LHCN-M2 (cell line): ENCODE measurements at regions not wholly inside any gene's neighbourhood (a gene's known extent, or its start where the extent isn't known, plus 50 kb on each side); places are given as distances from the start of the nearest gene placed in this dataset.

Experiments
- DNase-seq: peaks from one replicate; pipeline ENCODE4 v3.0.0-alpha.2; 2012; ENCODE audit warnings: low read depth

GRCh38 chr1:17970757-17971156 lies 136.8 kb upstream of the IGSF21 start:
- DNase-seq = no peak

- DNase-seq = no peak
Observed at GRCh38 chr1:17973694-17974093, 133.9 kb upstream of the IGSF21 start.

- no peak for DNase-seq
Observed at GRCh38 chr1:17976854-17977253, 130.7 kb upstream of the IGSF21 start.

GRCh38 chr1:17978016-17978415 lies 129.6 kb upstream of the IGSF21 start:
- DNase-seq = no peak

- DNase-seq = no peak
Observed at GRCh38 chr1:17979815-17980214, 127.8 kb upstream of the IGSF21 start.

GRCh38 chr1:17982197-17982596 lies 125.4 kb upstream of the IGSF21 start:
- DNase-seq = no peak

GRCh38 chr1:17984583-17984982 lies 123.0 kb upstream of the IGSF21 start:
- DNase-seq = peak; percentile 1

GRCh38 chr1:17986156-17986555 lies 121.4 kb upstream of the IGSF21 start:
- no peak for DNase-seq

GRCh38 chr1:17990401-17990800 lies 117.2 kb upstream of the IGSF21 start:
- no peak for DNase-seq

- no peak for DNase-seq
Observed at GRCh38 chr1:17991996-17992395, 115.6 kb upstream of the IGSF21 start.

GRCh38 chr1:17992800-17993199 lies 114.8 kb upstream of the IGSF21 start:
- no peak for DNase-seq

GRCh38 chr1:17994046-17994445 lies 113.6 kb upstream of the IGSF21 start:
- DNase-seq = no peak

GRCh38 chr1:17995480-17995879 lies 112.1 kb upstream of the IGSF21 start:
- no peak for DNase-seq

GRCh38 chr1:17998889-17999288 lies 108.7 kb upstream of the IGSF21 start:
- no peak for DNase-seq

- no peak for DNase-seq
Observed at GRCh38 chr1:17999884-18000283, 107.7 kb upstream of the IGSF21 start.

GRCh38 chr1:18001725-18002124 lies 105.9 kb upstream of the IGSF21 start:
- no peak for DNase-seq

- DNase-seq = no peak
Observed at GRCh38 chr1:18004278-18004677, 103.3 kb upstream of the IGSF21 start.

GRCh38 chr1:18005238-18005637 lies 102.4 kb upstream of the IGSF21 start:
- DNase-seq = no peak

- no peak for DNase-seq
Observed at GRCh38 chr1:18007391-18008041, 100.1 kb upstream of the IGSF21 start.

GRCh38 chr1:18008081-18008480 lies 99.5 kb upstream of the IGSF21 start:
- DNase-seq = no peak

- DNase-seq = no peak
Observed at GRCh38 chr1:18009055-18009454, 98.5 kb upstream of the IGSF21 start.

GRCh38 chr1:18009478-18009961 lies 98.1 kb upstream of the IGSF21 start:
- no peak for DNase-seq

GRCh38 chr1:18010408-18010807 lies 97.2 kb upstream of the IGSF21 start:
- no peak for DNase-seq

- DNase-seq = no peak
Observed at GRCh38 chr1:18010945-18011344, 96.7 kb upstream of the IGSF21 start.
